ENCODE measurements at regions not wholly inside any gene's neighbourhood (a gene's known extent, or its start where the extent isn't known, plus 50 kb on each side); places are given as distances from the start of the nearest gene placed in this dataset.
"Not testable (repeated sequence)": the region's sequence is repeated elsewhere in the genome, so short reads cannot be mapped to it uniquely, and the experiment has no call there.

DNA sequence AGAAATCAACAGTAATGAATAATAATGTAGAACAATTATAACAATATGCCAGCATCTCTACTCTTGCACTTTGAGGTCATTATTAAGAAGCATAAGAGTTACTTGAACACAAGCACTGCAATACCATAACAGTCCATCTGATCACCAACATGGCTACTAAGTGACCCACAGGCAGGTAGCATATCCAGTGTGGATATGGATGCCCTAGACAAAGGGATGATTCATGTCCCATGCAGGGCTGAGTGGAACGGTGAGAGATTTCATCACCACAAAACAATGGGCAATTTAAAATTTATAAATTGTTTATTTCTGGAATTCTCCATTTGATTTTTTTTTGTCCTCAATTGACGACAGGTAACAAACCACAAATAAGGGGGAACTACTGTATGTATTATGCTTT lies 107.7 kb upstream of the TSC22D2 start:
- no peak for DNase-seq

DNA sequence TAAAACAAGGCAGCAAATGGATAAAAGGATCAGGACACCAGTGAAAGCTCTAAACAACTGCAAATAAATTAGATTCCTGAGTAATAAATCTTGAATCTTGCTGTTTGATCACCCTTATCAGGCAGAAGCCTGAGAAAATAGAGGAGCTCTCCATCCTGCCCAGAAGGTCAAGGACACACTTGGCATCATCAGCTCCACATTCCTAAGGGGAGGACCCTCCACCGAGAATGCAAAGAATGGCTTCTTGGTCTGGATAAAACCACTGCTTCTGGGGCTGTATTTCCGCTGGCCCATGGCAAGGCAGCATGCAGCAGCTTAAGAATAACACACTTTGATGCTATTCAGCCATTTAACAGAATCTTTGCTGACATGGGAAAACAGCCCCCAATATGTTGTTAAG lies 108.9 kb upstream of the TSC22D2 start:
- DNase-seq: no peak

DNA sequence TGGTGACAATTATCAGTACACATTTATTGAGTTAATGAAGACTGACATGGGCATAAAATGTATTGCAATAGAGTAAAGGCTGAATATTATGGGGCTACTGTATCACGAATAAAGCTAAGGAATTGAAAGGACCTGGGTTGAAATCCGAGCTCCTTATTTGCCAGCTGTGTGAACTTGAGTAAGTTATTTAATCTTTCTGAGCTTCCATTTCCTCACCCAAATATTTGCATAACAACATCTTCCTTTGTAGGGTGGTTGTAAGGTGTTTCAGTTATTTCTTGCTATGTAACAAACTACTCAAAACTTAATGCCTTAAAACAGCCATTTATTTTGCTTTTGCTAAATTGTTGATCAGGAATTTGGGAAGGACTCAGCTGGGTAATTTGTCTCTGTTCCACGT lies 111.1 kb upstream of the TSC22D2 start:
- DNase-seq: no peak

DNA sequence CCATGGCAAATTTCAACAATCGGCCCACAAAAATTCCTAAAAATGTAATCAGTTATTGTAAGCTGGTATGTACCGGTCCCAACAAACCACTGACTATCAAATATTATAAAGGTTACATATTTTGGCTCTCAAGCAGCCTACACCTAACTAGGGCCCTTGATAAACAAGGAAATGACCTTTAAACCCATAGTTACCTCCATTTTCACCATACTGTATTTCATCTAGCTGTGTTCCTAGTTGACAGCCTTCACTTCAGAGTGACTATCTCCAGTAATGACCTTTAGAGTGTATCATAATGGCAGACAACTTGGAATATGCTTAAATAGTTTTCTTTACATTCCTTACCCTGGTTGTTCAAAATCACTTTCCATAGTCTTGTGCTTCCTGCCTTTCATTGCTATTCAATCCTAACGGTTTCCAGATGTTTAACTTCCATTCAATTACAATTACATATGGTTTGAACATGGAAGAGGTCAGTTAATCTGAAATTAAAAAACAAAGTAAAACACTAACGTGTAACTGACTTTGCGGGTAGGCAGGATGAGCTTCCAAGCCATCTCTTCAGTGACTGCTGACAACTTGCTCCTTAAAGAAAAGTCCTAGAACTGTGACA lies 111.9 kb upstream of the TSC22D2 start:
- no peak for DNase-seq

DNA sequence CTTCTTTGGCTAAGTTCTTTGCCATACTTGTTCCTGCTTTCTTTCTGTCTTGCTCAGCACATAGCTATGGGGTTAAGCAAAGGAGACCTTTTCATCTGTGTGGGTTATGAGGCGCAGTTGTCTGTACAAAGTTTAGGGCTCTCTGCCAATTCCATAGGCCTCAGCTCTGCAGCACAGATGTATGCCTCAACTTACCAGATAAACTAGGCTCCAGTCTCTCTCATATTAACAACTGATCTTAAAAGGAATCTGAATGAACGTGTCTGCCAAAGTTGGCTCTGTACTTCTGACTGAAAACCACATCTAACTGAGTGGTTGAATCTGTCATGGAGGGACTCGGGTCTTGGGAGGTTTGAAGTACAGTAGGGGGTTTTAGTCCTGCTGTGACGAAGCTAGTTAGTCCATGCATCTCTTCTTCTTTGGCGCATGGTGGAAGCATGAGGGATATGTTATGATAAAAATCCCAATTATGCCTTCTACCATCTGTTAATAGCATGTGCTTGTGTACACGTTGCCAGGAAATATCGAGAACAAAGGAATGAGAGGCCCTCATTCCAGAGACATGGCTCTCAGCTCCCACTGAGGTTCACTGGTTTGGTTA lies 114.6 kb upstream of the TSC22D2 start:
- DNase-seq: no peak

DNA sequence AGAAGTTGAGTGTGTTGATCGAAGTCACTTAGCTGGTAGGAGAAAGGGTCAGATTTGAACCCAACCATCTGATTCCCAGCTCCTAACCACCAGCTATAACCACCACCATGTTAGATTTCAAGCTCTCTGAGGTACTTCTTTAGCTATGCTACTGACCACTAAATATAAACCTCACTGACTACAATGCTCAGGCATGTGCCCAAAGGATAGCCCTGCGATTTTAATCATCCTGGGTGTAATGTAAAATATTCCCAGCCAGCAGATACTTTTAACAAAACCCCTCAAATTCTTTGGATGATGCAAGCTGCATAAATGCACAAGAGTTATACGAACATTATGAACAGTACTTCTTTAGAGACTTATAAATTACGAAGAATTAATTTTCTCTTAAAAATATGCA lies 115.2 kb upstream of the TSC22D2 start:
- DNase-seq: no peak

DNA sequence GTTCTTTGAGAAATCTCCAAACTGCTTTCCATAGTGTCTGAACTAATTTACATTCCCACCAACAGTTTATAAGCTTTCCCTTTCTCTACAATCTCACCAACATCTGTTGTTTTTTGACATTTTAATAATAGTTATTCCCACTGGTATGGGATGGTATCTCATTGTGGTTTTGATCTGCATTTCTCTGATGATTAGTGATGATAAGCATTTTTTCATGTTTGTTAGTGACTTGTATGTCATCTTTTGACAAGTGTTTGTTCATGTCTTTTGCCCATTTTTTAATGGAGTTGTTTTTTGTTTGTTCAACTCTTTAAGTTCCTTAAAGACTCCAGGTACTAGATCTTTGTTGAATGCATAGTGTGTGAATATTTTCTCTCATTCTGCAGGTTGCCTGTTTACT lies 116.6 kb upstream of the TSC22D2 start:
- no peak for DNase-seq

DNA sequence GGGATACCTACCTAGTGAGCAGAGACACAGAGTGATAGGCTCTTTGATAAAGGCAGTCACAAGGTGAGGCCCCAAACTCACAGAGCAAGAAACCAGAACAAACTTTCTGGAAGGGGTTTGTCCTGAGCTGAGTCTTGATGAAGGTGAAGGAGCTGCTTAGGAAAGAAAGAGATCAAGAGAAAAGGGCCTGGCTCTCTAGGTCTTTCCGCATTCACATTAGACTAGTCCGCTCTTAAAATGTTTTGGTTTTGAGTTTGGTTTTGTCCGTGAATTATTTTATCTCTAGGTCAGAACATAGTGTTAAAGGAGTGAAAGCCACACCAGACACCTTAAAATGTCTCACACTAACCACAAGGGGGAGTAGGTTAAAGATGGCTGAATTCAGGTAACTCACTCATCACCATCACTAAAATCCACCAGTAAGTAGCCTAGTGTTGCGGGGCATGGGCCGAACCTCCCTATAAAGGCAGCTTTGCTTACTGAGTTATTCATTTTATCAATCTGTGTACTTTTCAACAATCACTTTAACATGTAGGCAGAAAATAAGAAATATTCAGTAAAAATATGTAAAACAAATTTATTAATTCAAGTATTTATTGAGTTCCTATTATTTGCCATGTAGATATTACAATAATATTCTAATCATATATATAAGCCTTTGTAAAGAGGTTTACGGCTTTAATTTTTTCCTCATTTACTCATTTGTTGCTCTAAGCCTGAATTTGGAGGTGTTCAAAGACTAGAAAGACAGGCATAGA lies 121.5 kb upstream of the TSC22D2 start:
- DNase-seq: peak; percentile 17

DNA sequence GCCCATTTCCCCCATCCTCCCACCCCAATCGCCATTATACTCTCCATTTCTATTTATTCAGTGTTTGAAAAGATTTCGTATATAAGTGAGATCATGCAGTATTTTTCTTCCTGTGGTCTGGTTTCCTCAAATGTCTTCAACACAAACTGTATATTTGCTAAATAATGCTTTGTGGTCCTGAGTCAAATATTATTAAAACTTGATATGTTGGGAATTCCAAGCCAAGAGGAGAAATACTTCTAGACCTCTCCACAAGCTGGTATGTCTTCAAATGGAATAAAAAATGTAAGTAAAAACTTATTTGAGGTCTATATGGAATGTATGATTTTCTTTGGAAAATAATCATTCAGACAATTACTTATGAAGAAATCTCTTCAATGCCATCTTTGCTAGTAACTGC lies 122.5 kb upstream of the TSC22D2 start:
- DNase-seq: no peak

DNA sequence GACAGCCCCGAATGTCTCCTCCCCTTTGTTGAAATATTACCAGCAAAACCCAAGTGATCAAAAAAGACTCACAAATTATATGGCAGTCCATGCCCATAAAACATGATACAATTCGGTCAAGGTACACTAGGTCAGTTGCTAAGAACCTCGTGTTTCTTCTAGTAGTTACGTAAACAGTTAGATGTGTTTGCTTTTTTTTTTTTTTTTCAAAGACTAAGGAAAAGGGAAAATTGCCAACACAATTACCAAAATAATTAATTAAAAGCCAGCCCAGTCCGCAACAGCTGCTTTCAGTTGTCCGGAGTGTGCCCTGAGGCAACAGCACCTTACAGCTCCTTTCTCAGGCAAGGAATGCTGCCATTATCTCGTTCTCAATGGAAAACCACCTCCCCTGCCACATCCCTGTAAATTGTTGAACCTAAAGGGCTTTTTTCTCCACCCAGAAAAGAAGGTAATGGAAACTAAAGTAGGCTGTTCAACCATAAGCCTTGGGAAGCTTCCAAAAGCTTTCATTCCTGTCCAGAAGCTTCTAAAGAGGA lies 129.2 kb upstream of the TSC22D2 start:
- DNase-seq: peak; percentile 77

DNA sequence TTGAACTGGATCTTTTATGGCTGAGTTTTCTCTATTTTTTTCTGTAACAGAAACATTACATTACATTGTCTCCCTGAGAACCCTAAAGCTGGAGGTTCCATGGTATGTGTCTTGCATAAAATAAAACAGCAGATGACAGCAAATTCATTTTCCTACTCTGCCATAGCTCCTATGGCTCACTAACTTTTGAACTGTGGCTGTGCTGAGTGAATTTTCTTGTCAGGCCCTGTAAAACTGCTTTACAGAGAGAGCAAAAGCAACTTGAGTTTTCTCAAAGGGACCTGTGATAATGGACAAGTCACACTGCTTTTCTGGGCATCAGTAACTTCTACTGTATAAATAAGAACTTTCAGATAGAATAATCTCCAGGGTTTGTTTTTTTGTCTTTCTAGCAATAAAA lies 129.9 kb upstream of the TSC22D2 start:
- DNase-seq: no peak

DNA sequence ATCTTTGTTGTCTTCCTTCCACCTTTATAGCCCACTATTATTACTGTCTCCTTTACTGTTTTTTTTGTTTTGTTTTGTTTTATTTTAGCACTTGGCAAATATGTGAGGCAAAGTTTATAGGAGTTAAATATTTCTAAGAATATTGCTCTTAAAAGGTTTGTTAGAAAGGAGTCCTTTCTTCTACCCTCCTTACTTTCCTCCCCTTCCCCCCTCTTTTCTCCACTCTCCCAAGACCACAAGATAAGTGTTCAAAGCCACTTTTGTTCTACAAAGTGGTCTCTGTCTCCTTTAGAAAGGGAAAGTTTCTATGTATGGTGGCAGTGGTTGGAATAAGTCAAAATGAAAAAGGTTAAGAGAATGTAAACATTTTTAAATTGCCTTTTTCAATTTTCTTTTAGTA lies 130.7 kb upstream of the TSC22D2 start:
- no peak for DNase-seq

DNA sequence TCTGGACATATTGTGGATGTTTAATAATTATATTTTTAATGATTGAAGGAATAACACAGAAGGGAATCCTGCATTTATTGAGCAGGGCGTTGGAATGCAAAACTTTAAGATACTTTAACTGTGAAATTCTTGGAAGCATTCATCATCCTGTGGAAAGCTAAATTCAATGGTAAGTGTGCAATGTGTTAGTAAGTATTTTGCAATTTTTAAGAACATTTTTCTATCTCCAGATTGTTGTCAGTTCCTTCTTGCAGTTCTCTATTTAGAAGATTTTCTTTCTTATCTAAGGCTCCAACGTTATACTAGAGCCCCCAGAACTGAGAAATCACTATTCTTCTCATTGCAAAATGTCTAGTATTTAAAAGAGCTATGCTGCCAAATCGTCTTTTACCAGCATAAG lies 132.2 kb upstream of the TSC22D2 start:
- no peak for DNase-seq

DNA sequence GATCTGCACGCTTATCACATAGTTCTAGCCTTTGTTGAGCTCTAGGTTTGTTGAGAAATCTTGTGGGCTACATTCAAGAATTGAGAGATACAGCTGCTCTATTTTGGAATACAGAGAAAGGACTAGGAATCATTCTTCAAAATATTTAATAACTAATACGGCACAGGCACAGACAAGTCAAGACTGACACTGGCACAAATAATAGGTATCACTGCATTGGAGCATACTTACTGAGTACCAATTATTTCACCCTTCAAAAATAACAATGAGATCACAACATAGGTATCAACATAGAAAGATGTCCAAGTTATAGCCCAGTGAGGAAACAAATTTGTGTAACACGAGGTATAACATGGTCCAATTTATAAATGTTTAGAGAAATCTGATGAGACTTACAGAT lies 133.7 kb upstream of the TSC22D2 start:
- DNase-seq: no peak

DNA sequence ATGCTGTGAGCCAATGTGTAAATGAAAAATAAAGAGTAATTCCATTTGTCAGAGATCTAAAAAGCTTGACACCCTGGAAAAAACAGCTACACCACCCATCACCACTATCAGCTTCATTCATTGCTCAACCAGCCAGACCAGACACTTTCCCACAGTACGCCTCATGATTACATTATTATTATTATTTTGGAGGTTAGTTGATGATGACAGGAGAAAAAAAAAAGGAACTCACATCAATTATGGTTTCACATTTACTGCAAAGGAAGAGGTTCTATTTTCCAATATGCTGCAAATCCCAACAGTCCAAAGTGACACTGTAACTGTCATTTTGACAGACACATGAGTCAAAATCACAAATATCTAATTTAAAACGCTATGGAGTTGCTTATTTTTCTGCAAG lies 134.7 kb upstream of the TSC22D2 start:
- no peak for DNase-seq

DNA sequence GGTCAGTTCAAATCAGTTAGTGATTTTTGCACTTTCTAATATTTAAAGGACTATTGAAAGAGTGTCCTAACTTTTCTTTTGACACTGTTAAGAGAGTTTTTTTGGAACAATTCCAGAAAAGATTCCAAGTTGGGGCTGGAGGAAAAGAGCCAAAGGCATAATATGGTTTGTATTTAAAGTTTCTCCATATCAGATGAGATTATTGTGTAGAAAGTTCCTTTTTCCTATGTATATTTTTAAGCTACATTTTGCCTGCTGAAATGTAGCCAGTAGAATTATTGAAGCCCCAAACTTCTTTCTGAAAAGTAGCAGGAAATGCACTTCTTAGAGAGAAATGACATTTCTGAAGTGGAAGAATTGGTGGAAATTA lies 136.5 kb upstream of the TSC22D2 start:
- no peak for DNase-seq

DNA sequence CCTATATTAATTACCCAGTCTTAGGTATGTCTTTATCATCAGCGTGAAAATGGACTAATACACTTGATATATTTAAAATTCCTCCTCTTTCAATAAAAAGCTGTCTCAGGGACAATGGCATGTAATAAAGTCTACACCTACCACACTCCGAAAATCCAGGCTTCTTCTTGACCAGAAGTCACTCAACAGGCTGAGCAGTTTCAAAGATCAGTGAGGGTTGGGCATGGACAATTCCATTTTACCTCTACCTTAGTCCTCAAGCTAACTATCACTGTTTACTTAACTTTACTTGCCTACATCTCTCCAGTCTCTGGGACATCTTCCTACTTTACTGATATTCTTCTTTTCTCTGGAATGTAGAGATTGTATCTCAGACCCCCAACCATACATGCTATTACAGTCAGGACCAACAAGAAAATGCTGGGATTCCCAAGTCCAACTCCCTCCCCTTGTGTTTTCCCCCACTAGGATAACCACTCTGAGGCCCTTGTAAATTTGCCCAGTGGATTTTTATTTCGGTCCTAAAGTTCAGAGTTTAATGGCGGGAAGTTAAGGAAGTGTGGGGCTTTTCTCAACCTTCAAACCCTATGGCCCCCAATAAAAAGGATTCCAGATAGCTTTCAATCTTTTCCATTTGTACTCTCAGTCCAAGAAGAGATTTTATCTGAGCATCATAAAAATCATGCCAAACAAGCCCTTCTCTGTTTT lies 137.1 kb upstream of the TSC22D2 start:
- DNase-seq: no peak

DNA sequence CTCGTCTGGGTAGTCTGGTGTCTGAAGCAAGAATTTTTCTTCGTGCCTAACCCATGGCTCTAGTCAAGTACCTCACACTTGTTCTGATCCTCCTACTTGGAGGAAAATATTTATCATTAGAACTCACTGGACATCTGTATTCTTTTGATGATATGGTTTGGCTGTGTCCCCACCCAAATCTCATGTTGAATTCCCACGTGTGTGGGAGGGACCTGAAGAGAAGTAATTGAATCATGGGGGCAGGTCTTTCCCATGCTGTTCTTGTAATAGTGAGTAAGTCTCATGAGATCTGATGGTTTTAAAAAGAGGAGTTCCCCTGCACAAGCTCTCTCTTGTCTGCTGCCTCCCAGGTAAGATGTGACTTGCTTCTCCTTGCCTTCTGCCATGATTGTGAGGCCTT lies 137.7 kb upstream of the TSC22D2 start:
- not testable (repeated sequence) for DNase-seq

DNA sequence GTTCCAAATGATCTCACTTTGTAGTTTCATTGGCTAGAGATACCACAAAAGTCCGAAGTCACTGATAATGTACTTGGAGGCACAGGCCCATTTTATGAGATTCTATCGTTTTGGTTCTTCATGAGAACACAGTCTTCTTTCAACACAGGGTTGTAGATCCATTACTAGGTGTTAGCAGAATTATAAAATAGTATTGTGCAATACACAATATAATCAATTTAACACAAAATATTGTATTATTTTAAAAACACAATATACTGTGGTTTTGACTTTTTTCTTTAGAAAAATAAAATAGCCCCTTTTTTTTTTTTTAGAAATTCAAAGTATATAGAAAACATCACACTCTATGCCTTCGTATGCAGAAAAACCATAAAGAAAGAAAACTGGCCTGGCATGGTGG lies 138.6 kb upstream of the TSC22D2 start:
- no peak for DNase-seq

DNA sequence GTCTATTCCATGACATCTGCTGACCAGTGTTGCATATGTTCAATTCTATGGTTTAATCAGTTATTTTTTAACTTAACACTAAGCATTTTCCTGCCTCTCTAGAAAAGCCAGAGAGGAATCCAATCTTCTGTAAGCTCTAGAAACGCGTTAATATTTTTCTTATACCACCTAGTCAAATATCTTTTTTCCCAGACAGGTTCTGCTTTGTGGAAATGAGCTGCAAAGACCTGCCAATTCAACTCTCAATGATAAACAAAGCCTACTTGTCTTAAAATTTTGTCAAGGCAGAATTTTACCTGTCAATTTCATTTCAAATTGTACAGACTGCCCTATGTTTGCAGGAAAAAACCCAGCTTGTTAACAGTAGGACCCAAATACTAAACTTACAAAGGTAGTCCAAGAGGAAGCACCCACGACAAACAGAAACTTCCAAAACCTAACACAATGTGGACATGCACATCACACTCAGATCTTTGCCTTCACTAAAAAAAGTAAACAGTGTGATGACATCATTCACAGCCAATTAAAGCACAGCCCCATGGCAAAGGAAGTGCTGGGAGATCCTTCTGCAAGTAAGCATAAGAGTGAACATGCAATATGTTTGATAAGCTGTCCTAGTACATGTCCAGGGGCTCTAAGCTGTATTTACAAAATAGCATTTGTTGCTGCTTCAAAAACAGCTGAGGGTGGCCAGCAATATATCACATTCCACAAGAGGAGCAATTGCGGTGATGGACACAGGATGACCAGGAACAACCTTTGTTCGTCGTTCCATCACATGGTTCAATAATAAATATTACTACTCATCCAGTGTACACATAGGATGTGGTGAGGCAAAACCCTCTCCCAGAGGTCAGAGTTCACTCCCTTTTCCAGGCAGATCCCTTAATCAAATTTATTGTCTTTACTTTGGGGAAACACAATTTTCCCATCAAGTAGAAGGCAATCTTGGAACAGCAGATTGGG lies 139.4 kb upstream of the TSC22D2 start:
- no peak for DNase-seq

DNA sequence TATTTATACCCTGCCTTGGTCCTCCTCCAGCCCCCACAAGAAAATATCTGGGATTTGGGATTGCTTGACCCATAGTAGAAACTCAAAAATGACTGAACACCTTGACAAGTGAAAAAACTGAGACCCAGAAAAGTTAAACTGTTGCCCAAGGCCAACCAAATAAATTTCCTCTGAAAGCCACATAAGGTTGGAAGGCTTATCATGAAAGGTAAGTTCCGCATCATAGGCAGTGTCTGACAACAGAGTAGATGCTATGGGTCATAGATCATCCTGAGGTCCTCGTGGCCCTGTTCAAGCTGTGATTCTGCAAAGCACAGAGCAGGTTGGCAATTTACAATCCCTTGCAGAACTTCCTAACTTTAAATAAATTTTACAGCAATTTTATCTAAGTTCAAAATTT lies 140.8 kb upstream of the TSC22D2 start:
- DNase-seq: no peak

DNA sequence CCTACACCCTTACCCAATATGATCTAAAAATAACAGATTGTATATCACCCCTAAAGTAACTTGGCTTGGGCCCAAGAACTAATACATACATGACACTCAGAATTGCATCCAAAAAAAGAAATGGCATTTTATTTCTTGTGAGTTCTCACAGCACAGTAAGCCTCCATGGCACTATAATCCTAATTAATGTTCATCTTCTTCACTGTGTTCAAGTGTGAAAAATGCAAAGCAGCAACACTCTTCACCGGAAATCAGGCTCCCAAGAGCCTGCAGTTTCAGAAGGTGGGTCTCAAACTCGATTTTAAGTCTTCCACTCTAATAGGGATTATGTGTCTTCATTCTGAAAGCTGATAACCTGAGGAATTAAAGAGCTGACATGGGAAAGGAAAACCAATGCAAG lies 142.8 kb upstream of the TSC22D2 start:
- no peak for DNase-seq
